Neural crest cell (in vitro differentiated cells): ENCODE measurements at regions not wholly inside any gene's neighbourhood (a gene's known extent, or its start where the extent isn't known, plus 50 kb on each side); places are given as distances from the start of the nearest gene placed in this dataset.

Experiments
- DNase-seq: peaks from one replicate; pipeline ENCODE4 v3.0.0; 2021; ENCODE audit warnings: low read depth, mixed read lengths, low spot score
- H3K27ac Mint-ChIP-seq: one replicate; pipeline ENCODE4 v1.8.0; 2021; ENCODE audit warnings: mild to moderate bottlenecking, mixed read lengths; ENCODE audit not compliant: unreplicated experiment
- H3K27me3 Mint-ChIP-seq: 2 replicates; pipeline ENCODE4 v1.8.0; 2021; ENCODE audit warnings: low read depth, mild to moderate bottlenecking, mixed read lengths
- H3K36me3 Mint-ChIP-seq: 2 replicates; pipeline ENCODE4 v1.8.0; 2021; ENCODE audit warnings: low read depth, mild to moderate bottlenecking, mixed read lengths
- H3K4me1 Mint-ChIP-seq: 2 replicates; pipeline ENCODE4 v1.8.0; 2021; ENCODE audit warnings: mixed read lengths
- H3K4me3 Mint-ChIP-seq: one replicate; pipeline ENCODE4 v1.8.0; 2021; ENCODE audit warnings: mild to moderate bottlenecking, mixed read lengths
- H3K9me3 Mint-ChIP-seq: 2 replicates; pipeline ENCODE4 v1.8.0; 2021; ENCODE audit warnings: mixed read lengths
- TF ChIP-seq, protein P1 (sequence below): fragments of 200-600 bp; sonication (generic); conservative IDR thresholded peaks from 2 replicates; pipeline ENCODE4 v1.5.0; 2021; ENCODE audit warnings: antibody characterized with exemption, mild to moderate bottlenecking

DNA sequence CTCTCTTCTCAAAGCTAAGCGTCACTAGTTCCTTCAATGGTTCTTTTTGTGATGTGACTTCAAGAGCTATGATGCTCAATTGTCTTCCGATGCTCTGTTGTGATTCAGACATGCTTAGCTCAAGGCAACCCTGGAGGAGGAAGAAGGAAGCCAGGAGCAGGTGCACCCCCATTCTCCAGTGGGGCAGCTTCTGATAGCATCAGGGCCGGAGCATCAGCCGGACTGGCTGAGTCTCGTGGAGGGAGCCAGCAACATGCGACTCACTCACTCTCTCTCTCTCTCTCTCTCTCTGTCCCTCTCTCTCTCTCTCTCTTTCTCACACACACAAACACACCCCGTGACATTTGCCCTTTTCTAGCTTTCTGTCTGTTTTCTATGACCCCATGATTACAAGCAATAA lies 140.2 kb downstream of the HSD17B3 start:
- Mint-ChIP-seq H3K9me3 (no peaks in the 10 kb centered on the region), H3K4me1 (peaks cover 13% of the 10 kb centered on the region)

DNA sequence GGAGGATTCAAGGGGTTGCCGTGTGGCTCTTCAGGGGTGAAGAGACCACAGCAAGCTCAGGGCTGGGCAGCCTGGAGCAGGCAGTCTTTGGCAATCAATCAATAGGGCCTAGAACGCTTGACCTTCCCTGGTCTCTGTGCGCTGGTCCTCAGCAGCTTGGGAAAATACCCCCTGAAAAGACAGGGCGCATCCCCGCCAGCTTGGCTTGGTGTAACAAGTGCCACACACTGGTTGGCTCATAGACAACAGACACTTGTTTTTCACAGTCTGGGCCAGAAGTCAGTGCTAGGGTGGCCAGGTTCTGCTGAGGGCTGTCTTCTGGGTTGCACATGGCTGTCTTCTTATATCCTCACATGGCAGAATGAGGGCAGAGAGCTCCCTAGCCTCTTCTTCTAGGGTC lies 141.1 kb downstream of the HSD17B3 start:
- Mint-ChIP-seq H3K9me3 (no peaks in the 10 kb centered on the region), H3K4me3 (no peak overlapping the region), H3K36me3 (no peaks in the 10 kb centered on the region), H3K4me1 (peaks cover 17% of the 10 kb centered on the region), H3K27ac (no peak overlapping the region), H3K27me3 (no peaks in the 10 kb centered on the region)
- no peak for DNase-seq
- TF ChIP-seq, protein P1, sequence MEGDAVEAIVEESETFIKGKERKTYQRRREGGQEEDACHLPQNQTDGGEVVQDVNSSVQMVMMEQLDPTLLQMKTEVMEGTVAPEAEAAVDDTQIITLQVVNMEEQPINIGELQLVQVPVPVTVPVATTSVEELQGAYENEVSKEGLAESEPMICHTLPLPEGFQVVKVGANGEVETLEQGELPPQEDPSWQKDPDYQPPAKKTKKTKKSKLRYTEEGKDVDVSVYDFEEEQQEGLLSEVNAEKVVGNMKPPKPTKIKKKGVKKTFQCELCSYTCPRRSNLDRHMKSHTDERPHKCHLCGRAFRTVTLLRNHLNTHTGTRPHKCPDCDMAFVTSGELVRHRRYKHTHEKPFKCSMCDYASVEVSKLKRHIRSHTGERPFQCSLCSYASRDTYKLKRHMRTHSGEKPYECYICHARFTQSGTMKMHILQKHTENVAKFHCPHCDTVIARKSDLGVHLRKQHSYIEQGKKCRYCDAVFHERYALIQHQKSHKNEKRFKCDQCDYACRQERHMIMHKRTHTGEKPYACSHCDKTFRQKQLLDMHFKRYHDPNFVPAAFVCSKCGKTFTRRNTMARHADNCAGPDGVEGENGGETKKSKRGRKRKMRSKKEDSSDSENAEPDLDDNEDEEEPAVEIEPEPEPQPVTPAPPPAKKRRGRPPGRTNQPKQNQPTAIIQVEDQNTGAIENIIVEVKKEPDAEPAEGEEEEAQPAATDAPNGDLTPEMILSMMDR, result no peak

More for the DNA sequence above, 140.2 kb downstream of the HSD17B3 start:
- DNase-seq, result no peak
- no peak overlapping the region for H3K27ac Mint-ChIP-seq
- TF ChIP-seq, protein P1, result no peak
- no peaks in the 10 kb centered on the region for H3K36me3 Mint-ChIP-seq
- H3K4me3 Mint-ChIP-seq, result no peak overlapping the region
- H3K27me3 Mint-ChIP-seq, result peaks cover 4% of the 10 kb centered on the region

DNA sequence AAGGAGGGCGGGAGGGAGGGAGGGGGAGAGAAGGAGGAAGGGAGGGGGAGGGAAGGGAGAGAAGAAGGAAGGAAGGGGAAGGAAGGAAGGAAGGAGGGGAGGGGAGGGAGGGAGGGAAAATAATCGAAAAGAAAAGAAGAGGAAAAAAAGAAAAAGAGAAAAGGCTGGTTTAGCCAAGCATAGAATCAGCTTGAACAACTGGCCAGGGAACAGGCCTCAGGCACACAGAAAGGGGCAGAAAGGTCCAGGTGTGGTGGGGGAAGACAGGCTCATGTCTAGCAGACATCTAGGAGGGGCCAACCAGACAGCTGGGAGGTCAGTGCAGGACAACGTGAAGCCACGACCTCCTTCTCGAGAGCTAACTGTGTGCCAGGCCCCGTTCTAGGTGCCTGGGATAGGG lies 141.8 kb downstream of the HSD17B3 start:
- Mint-ChIP-seq H3K36me3 (no peaks in the 10 kb centered on the region), H3K27ac (no peak overlapping the region), H3K4me3 (no peak overlapping the region), H3K9me3 (no peaks in the 10 kb centered on the region), H3K4me1 (peaks cover 17% of the 10 kb centered on the region), H3K27me3 (no peaks in the 10 kb centered on the region)
- DNase-seq, result no peak
- TF ChIP-seq, protein P1, result no peak

DNA sequence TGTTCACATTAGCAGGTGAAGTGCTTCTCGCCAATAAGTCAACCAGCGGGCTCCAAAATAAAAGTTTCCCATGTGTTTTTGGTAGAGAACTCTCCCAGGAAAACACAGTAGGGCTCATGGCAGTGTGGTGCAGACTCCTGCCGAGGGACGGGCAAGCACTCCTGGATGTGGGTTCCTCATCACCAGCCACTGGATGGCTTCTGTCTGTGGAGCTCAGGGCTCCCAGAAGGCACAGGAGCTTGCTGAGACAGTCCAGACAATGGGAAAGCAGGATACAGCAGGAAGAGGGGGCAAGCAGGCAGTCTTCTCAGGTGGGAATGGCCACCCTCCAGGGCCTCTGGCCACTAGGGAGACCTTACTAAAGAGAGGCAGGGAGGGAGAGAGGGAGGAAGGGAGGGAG lies 142.4 kb downstream of the HSD17B3 start:
- no peaks in the 10 kb centered on the region for H3K9me3 Mint-ChIP-seq
- no peaks in the 10 kb centered on the region for H3K36me3 Mint-ChIP-seq
- no peak overlapping the region for H3K4me3 Mint-ChIP-seq
- H3K27me3 Mint-ChIP-seq, result no peaks in the 10 kb centered on the region
- H3K4me1 Mint-ChIP-seq, result peaks cover 17% of the 10 kb centered on the region
- TF ChIP-seq, protein P1, result no peak
- no peak for DNase-seq
- H3K27ac Mint-ChIP-seq, result no peak overlapping the region

DNA sequence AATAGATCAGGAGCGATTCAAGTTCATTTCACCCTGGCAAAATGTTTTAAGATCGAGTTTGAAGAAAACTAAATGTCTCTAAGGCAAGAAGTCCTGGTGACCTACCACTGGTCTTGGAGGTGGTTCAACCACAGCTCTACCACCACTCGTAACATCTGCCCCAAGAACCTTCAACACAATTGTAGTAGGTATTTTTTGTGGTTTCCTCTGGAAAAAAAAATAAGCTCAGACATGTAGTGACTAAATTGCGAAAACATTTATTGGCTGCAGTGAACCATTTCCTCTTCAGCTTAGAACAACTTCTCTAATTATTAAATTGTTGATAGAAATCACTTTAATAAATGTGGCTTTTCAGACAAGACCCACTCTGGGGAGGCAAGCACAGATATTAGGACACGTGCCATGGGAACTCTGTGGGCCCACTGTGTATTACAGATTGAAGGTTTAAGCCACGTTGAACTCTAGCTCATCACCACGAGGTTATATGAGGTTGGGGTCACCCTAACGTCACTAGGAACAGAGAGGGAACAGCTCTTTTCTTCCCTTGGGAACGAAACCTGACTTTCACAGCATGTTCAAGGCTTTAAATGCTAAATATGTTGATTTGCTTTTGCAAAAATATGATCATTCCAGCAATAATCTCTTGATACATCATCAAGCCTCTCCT lies 142.9 kb downstream of the HSD17B3 start:
- Mint-ChIP-seq H3K36me3 (no peaks in the 10 kb centered on the region), H3K4me3 (no peak overlapping the region), H3K9me3 (no peaks in the 10 kb centered on the region), H3K4me1 (peaks cover 17% of the 10 kb centered on the region), H3K27ac (no peak overlapping the region), H3K27me3 (no peaks in the 10 kb centered on the region)
- DNase-seq, result no peak
- TF ChIP-seq, protein P1, result no peak
